ENCODE measurements at regions not wholly inside any gene's neighbourhood (a gene's known extent, or its start where the extent isn't known, plus 50 kb on each side); places are given as distances from the start of the nearest gene placed in this dataset.
A peak's percentile ranks its signal among the peaks of the same experiment; 100 is the strongest.
"Not testable (repeated sequence)": the region's sequence is repeated elsewhere in the genome, so short reads cannot be mapped to it uniquely, and the experiment has no call there.

DNA sequence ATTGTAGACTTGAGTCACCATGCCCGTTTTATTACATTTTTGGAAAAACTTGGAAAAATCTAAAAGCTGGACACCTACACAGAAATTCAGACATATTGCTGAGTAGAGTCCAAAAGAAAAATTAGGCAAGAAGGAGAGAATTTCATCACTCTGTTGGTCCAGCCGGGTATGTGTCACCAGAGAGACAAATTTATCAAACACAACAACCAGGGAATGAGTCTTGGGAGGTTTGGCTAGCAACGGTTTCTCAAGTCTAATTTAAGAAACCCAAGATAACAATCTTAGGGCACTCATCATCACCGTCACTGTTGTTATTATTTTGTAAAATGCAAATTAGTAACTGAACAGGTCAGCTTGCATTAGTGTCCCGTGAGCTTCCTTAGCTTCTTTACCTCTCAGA, 197.5 kb upstream of the C2CD4B start:
- H3K4me1 ChIP-seq (ENCODE audit: control insufficient read depth, insufficient read depth, low read length) = no peaks in the 10 kb centered on the region
- H3K27ac ChIP-seq (ENCODE audit: low read length) = no peak overlapping the region
- H3K4me3 ChIP-seq (ENCODE audit: low read length) = no peak overlapping the region
- no peaks in the 10 kb centered on the region for H3K36me3 ChIP-seq (ENCODE audit: control insufficient read depth, insufficient read depth, low read length)
- H3K27me3 ChIP-seq (ENCODE audit: control insufficient read depth, insufficient read depth, low read length) = no peaks in the 10 kb centered on the region
- WGBS (ENCODE audit: insufficient coverage, insufficient read length) = no CpG with 5 or more reads among the region's 5 CpGs
- no peak for DNase-seq (ENCODE audit: low read depth, low spot score)
- no peaks in the 10 kb centered on the region for H3K9me3 ChIP-seq (ENCODE audit: control insufficient read depth, insufficient read depth, low read length)

DNA sequence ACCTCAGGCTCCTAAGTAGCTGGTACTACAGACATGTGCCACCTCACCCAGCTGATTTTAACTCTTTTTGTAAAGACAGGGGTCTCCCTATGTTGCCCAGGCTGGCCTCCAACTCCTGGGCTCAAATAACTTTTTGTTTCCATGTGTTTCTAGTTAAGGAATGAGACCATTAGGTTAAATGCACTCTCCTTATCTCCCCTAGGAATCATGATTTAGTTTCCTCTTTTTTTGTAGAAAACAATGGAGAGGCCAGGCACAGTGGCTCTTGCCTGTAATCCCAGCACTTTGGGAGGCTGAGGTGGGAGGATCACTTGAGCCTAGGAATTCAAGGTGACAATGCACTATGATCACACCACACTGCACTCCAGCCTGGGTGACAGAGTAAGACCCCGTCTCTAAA, 198.8 kb upstream of the C2CD4B start:
- H3K36me3 ChIP-seq (ENCODE audit: control insufficient read depth, insufficient read depth, low read length) = no peaks in the 10 kb centered on the region
- no CpG with 5 or more reads among the region's 1 CpG for WGBS (ENCODE audit: insufficient coverage, insufficient read length)
- no peak for DNase-seq (ENCODE audit: low read depth, low spot score)
- no peaks in the 10 kb centered on the region for H3K27me3 ChIP-seq (ENCODE audit: control insufficient read depth, insufficient read depth, low read length)
- no peak overlapping the region for H3K27ac ChIP-seq (ENCODE audit: low read length)
- no peaks in the 10 kb centered on the region for H3K9me3 ChIP-seq (ENCODE audit: control insufficient read depth, insufficient read depth, low read length)
- H3K4me3 ChIP-seq (ENCODE audit: low read length) = no peak overlapping the region
- no peaks in the 10 kb centered on the region for H3K4me1 ChIP-seq (ENCODE audit: control insufficient read depth, insufficient read depth, low read length)

DNA sequence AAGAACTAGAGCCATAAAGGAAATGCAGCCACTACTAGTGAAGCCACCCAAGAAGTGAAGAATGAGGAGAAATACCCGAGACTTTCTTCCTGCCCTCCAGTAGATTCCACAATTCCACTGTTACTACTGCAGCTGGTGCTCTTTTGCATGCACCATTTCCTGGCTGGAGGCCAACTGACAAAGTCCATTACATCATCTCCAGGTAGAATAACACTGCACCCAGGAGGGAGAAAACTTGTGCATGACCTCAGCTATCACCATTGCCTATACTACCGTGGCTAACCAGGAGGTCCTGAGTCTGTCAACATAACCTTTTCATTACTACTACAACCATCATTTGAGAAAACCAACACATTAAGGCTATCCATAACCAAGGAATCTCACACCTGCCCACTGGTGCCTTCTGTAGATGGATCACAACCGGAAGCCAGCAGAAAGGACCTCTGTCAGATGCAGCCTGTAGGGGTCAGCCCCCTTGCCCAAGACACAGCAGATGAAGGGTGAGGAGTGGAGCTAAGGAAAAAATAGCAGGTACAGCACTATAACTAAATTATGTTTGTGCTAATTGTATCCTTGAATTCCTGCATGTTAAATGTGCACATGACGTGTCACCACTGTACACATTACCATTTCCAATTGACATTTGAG, 200.8 kb upstream of the C2CD4B start:
- Histone ChIP-seq H3K27ac (ENCODE audit: low read length) (no peak overlapping the region), H3K9me3 (ENCODE audit: control insufficient read depth, insufficient read depth, low read length) (no peaks in the 10 kb centered on the region), H3K36me3 (ENCODE audit: control insufficient read depth, insufficient read depth, low read length) (no peaks in the 10 kb centered on the region), H3K4me1 (ENCODE audit: control insufficient read depth, insufficient read depth, low read length) (no peaks in the 10 kb centered on the region), H3K27me3 (ENCODE audit: control insufficient read depth, insufficient read depth, low read length) (no peaks in the 10 kb centered on the region), H3K4me3 (ENCODE audit: low read length) (no peak overlapping the region)
- WGBS (ENCODE audit: insufficient coverage, insufficient read length) = no CpG with 5 or more reads among the region's 4 CpGs
- no peak for DNase-seq (ENCODE audit: low read depth, low spot score)

DNA sequence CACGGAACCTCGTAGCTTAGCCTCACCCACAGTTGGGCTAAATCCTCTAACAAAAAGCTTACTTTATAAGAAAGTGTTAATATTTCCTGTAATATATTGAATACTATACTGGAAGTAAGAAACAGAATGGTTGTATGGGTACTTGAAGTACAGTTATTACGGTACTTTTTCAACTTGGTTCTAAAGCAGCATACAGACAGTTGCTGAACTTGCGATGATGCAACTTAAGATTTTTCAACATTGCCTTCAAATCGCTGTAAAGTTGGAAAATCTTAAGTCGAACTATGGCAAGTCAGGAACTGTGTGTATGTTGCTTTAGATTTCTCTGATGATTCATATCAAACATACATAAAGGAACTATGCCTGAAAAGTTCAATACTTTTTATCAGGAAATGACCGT, 204.4 kb upstream of the C2CD4B start:
- Histone ChIP-seq H3K36me3 (ENCODE audit: control insufficient read depth, insufficient read depth, low read length) (no peaks in the 10 kb centered on the region), H3K27me3 (ENCODE audit: control insufficient read depth, insufficient read depth, low read length) (no peaks in the 10 kb centered on the region), H3K4me3 (ENCODE audit: low read length) (no peak overlapping the region), H3K4me1 (ENCODE audit: control insufficient read depth, insufficient read depth, low read length) (no peaks in the 10 kb centered on the region), H3K9me3 (ENCODE audit: control insufficient read depth, insufficient read depth, low read length) (no peaks in the 10 kb centered on the region), H3K27ac (ENCODE audit: low read length) (no peak overlapping the region)
- DNase-seq (ENCODE audit: low read depth, low spot score) = no peak
- WGBS (ENCODE audit: insufficient coverage, insufficient read length) = no CpG with 5 or more reads among the region's 7 CpGs

DNA sequence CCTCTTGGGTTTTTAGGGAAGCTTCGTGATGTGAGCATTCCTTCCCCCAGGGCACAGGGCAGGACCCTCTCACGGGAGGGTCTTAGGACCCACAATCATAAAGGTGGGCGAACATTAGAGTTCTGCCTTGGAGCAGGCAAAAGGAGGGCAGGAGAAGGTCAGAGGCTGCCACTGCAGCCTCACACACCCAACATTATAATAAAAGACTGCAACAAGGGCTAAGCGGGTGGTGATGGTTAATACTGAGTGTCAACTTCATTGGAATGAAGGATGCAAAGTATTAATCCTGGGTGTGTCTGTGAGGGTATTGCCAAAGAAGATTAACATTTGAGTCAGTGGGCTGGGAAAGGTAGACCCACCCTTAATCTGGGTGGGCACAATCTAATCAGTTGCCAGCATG, 206.6 kb upstream of the C2CD4B start:
- no CpG with 5 or more reads among the region's 4 CpGs for WGBS (ENCODE audit: insufficient coverage, insufficient read length)
- not testable (repeated sequence) for H3K4me3 ChIP-seq (ENCODE audit: low read length); DNase-seq (ENCODE audit: low read depth, low spot score); H3K9me3 ChIP-seq (ENCODE audit: control insufficient read depth, insufficient read depth, low read length); H3K27me3 ChIP-seq (ENCODE audit: control insufficient read depth, insufficient read depth, low read length); H3K4me1 ChIP-seq (ENCODE audit: control insufficient read depth, insufficient read depth, low read length); H3K27ac ChIP-seq (ENCODE audit: low read length); H3K36me3 ChIP-seq (ENCODE audit: control insufficient read depth, insufficient read depth, low read length)

DNA sequence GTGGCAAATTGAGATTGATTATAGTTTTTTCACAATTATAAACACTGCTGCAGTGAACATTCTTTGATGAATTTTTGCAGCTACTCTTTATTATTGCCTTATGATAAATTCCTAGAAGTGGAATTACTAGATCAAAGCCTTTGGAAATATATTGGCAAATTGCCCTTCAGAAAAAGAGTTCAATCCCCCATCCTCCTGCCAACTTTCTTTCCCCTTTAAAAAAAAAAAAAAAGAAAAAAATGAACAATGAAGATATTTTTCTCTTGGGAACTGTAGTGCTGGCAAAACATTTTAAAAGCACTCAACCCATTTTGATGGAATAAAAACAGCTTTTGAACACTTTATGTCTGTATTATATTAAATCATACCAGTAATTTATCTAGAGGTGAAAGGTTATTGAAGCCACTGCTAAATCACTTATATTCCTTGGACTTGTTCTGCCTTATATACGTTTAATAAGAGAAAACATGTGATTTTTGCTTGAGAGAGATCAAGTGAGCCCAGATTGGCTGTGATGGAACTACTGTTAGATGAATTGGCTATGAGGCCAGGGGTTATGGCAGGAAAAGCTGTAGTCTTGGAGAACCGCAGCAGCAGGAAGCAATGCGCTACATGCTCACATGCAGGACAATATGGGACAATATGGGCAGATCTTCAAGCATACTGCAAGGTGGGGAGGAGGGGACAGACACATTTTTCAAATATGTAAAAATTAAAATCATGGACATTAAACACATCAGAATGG, 212.8 kb upstream of the C2CD4B start:
- no peak overlapping the region for H3K27ac ChIP-seq (ENCODE audit: low read length)
- no peak for DNase-seq (ENCODE audit: low read depth, low spot score)
- no peaks in the 10 kb centered on the region for H3K4me1 ChIP-seq (ENCODE audit: control insufficient read depth, insufficient read depth, low read length)
- H3K27me3 ChIP-seq (ENCODE audit: control insufficient read depth, insufficient read depth, low read length) = no peaks in the 10 kb centered on the region
- no peaks in the 10 kb centered on the region for H3K36me3 ChIP-seq (ENCODE audit: control insufficient read depth, insufficient read depth, low read length)
- WGBS (ENCODE audit: insufficient coverage, insufficient read length) = no CpG with 5 or more reads among the region's 3 CpGs
- no peaks in the 10 kb centered on the region for H3K9me3 ChIP-seq (ENCODE audit: control insufficient read depth, insufficient read depth, low read length)
- H3K4me3 ChIP-seq (ENCODE audit: low read length) = no peak overlapping the region

DNA sequence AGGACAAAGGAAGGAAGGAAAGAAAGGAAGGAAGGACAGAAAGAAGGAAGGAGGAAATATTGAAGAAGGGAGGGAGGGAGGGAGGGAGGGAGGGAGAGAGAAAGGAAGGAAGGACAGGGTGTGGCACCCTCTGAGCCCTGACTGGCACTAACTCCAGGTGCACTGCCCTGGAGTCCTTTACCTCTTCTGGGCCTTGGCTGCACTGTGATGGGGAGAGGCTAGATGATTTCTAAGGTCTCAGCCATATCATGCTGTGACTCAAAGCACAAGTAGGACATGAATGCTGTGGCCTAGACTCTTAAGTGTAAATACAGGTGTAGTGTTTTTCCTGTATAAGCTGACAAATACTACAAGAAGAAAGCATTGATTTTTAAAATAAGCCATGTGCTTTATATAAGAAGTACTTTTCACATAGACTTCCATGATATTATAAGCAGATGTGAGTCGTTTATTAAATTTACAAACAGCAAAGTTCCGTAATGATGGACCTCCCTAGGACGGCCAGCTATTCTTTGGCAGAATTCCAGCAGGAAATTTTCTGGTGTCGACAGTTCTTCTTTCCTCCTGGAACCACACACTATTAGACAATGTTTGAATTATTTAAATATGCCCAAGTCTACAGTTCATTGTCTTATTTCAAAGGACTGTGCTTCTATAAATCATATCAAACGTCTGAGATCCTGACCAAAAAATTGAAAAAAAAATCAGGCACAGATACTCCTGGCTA, 213.8 kb upstream of the C2CD4B start:
- Histone ChIP-seq H3K4me1 (ENCODE audit: control insufficient read depth, insufficient read depth, low read length) (no peaks in the 10 kb centered on the region), H3K4me3 (ENCODE audit: low read length) (no peak overlapping the region), H3K27ac (ENCODE audit: low read length) (no peak overlapping the region), H3K27me3 (ENCODE audit: control insufficient read depth, insufficient read depth, low read length) (no peaks in the 10 kb centered on the region), H3K9me3 (ENCODE audit: control insufficient read depth, insufficient read depth, low read length) (no peaks in the 10 kb centered on the region), H3K36me3 (ENCODE audit: control insufficient read depth, insufficient read depth, low read length) (no peaks in the 10 kb centered on the region)
- no CpG with 5 or more reads among the region's 5 CpGs for WGBS (ENCODE audit: insufficient coverage, insufficient read length)
- no peak for DNase-seq (ENCODE audit: low read depth, low spot score)

DNA sequence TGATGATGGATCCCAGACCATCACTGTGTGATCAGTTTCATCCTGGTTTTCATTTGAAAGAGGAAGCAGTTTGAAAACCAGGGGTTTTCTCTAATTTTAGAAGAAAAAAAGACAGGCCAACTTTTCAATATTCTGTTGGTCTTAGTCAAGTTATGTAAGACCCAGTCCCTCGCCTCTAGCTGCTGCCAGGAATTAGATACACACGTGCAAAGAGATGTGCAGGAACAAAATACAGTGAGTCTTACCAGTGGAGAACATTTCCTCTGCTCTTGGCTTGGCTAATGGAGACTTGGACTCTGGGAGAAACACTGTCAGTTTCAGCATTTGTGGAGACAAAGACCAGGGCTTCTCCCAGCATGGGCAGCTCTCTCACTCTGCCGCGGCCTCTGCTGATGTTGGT, 214.9 kb upstream of the C2CD4B start:
- no CpG with 5 or more reads among the region's 4 CpGs for WGBS (ENCODE audit: insufficient coverage, insufficient read length)
- Histone ChIP-seq H3K9me3 (ENCODE audit: control insufficient read depth, insufficient read depth, low read length) (no peaks in the 10 kb centered on the region), H3K4me1 (ENCODE audit: control insufficient read depth, insufficient read depth, low read length) (no peaks in the 10 kb centered on the region), H3K27ac (ENCODE audit: low read length) (no peak overlapping the region), H3K36me3 (ENCODE audit: control insufficient read depth, insufficient read depth, low read length) (no peaks in the 10 kb centered on the region), H3K4me3 (ENCODE audit: low read length) (no peak overlapping the region), H3K27me3 (ENCODE audit: control insufficient read depth, insufficient read depth, low read length) (no peaks in the 10 kb centered on the region)
- DNase-seq (ENCODE audit: low read depth, low spot score) = no peak

DNA sequence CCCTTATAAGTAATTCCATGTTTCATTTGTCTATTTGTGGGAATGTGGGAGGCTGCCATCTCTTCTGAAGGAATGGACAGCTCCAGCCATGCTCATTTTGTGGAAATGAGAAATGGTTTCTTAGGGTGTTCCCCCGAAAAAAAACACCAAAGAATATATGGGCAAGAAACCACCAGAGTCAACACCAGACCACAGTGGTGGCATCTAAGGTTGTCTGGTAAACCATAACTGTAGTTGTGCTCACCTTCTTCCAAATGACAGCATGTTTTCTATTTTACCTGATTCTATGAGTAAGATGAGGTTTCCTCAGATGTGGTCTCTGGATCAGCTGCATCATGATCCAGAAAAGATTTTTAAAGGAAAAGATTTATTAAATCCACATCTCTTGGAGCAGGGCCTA, 217.0 kb upstream of the C2CD4B start:
- H3K27me3 ChIP-seq (ENCODE audit: control insufficient read depth, insufficient read depth, low read length) = no peaks in the 10 kb centered on the region

DNA sequence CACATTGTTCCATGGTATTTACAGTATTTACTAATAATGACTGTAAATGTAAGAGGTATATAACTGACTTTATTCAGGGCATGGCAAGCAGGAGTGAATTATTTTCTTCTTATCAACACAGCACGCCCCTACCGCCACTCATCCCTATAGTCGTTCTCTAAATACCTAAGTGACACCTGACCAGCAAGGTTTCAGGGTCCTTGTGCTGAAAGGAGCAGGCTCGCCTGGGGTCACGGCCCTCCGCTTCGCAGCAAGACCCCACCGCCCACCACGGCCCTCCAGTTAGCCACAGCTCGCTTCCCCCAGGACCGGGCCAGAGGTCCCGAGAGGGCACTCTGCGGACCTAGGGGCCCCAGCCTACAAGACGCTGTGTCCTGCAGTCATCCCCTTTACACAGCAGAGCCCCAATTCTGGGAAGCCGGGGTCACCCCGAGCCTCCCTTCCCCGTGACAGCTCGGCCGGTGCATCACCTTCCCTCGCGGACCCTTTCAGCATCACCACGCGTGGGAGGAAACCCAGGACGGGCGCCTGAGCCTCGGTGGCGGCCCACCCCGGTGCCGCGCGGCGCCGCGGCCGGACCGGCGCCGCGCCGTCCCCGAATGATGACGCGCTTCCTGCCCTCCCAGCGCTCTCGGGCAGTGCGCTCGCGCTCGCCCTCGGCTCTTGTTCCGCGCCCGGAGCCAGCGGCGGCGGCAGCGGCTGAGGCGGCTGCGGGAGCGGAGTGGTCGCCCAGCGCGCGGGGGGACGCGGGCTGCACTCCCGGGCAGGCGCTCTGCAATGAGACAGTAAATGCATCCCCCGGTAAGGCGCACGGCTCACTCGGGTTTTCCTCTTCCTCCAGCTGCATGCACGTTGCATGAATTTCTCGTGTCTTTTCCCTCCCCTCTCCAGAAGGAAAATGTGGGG, 225.1 kb upstream of the C2CD4B start, which contains the start of gene TLN2:
TLN2 (plus strand) TSS at position 666 of the 906 bp plus-strand sequence.
- H3K36me3 ChIP-seq (ENCODE audit: control insufficient read depth, insufficient read depth, low read length) = no peaks in the 10 kb centered on the region
- H3K27ac ChIP-seq (ENCODE audit: low read length) = no peak within 1 kb of the TSS
- H3K9me3 ChIP-seq (ENCODE audit: control insufficient read depth, insufficient read depth, low read length) = no peaks in the 10 kb centered on the region
- peak within 1 kb of the TSS; percentile 91 for H3K4me3 ChIP-seq (ENCODE audit: low read length)
- no peaks in the 10 kb centered on the region for H3K27me3 ChIP-seq (ENCODE audit: control insufficient read depth, insufficient read depth, low read length)
- WGBS (ENCODE audit: insufficient coverage, insufficient read length) = no CpG with 5 or more reads among the region's 74 CpGs
- H3K4me1 ChIP-seq (ENCODE audit: control insufficient read depth, insufficient read depth, low read length) = no peaks in the 10 kb centered on the region
- no peak for DNase-seq (ENCODE audit: low read depth, low spot score)

More for the DNA sequence above, 217.0 kb upstream of the C2CD4B start:
- Histone ChIP-seq H3K4me3 (ENCODE audit: low read length) (no peak overlapping the region), H3K4me1 (ENCODE audit: control insufficient read depth, insufficient read depth, low read length) (no peaks in the 10 kb centered on the region), H3K36me3 (ENCODE audit: control insufficient read depth, insufficient read depth, low read length) (no peaks in the 10 kb centered on the region), H3K9me3 (ENCODE audit: control insufficient read depth, insufficient read depth, low read length) (no peaks in the 10 kb centered on the region), H3K27ac (ENCODE audit: low read length) (no peak overlapping the region)
- no CpG with 5 or more reads among the region's 1 CpG for WGBS (ENCODE audit: insufficient coverage, insufficient read length)
- DNase-seq (ENCODE audit: low read depth, low spot score) = no peak
